Nephron progenitor cell (in vitro differentiated cells): ENCODE measurements at regions not wholly inside any gene's neighbourhood (a gene's known extent, or its start where the extent isn't known, plus 50 kb on each side); places are given as distances from the start of the nearest gene placed in this dataset.

Experiments used
- DNase-seq: peaks from one replicate; pipeline ENCODE4 v3.0.0; 2021
- H3K27ac Mint-ChIP-seq: 2 replicates; pipeline ENCODE4 v1.8.0; 2021; ENCODE audit warnings: mild to moderate bottlenecking, moderate library complexity, mixed read lengths
- H3K27me3 Mint-ChIP-seq: 2 replicates; pipeline ENCODE4 v1.8.0; 2021; ENCODE audit warnings: mild to moderate bottlenecking, low read depth, mixed read lengths; ENCODE audit not compliant: poor library complexity
- H3K36me3 Mint-ChIP-seq: 2 replicates; pipeline ENCODE4 v1.8.0; 2021; ENCODE audit warnings: low read depth, mixed read lengths
- H3K4me1 Mint-ChIP-seq: 2 replicates; pipeline ENCODE4 v1.8.0; 2021; ENCODE audit warnings: mixed read lengths
- H3K4me3 Mint-ChIP-seq: 2 replicates; pipeline ENCODE4 v1.8.0; 2021; ENCODE audit warnings: mild to moderate bottlenecking, moderate library complexity, mixed read lengths
- H3K9me3 Mint-ChIP-seq: 2 replicates; pipeline ENCODE4 v1.8.0; 2021; ENCODE audit warnings: mild to moderate bottlenecking, moderate library complexity, mixed read lengths
- CTCF ChIP-seq: fragments of 200-600 bp; sonication (generic); IDR thresholded peaks from 2 replicates; pipeline ENCODE4 v1.5.0; 2021; ENCODE audit warnings: antibody characterized with exemption

- H3K4me1 Mint-ChIP-seq = no peaks in the 10 kb centered on the region
- no peak overlapping the region for H3K4me3 Mint-ChIP-seq
- no peaks in the 10 kb centered on the region for H3K9me3 Mint-ChIP-seq
- H3K36me3 Mint-ChIP-seq = no peaks in the 10 kb centered on the region
- TF ChIP-seq CTCF = no peak
- DNase-seq = no peak
- peaks cover 23% of the 10 kb centered on the region for H3K27me3 Mint-ChIP-seq
- H3K27ac Mint-ChIP-seq = no peak overlapping the region
These were observed 64.8 kb downstream of the PDCL3 start for GRCh38 chr2:100627330-100628300.

GRCh38 chr2:100628506-100628905 lies 65.7 kb downstream of the PDCL3 start:
- DNase-seq = no peak
- no peak overlapping the region for H3K27ac Mint-ChIP-seq
- no peaks in the 10 kb centered on the region for H3K4me1 Mint-ChIP-seq
- H3K27me3 Mint-ChIP-seq = peaks cover 23% of the 10 kb centered on the region
- no peaks in the 10 kb centered on the region for H3K9me3 Mint-ChIP-seq
- no peak overlapping the region for H3K4me3 Mint-ChIP-seq
- H3K36me3 Mint-ChIP-seq = no peaks in the 10 kb centered on the region
- no peak for TF ChIP-seq CTCF

- Mint-ChIP-seq H3K9me3 (no peaks in the 10 kb centered on the region), H3K27me3 (peaks cover 23% of the 10 kb centered on the region), H3K36me3 (no peaks in the 10 kb centered on the region), H3K4me1 (no peaks in the 10 kb centered on the region), H3K27ac (no peak overlapping the region), H3K4me3 (no peak overlapping the region)
- no peak for TF ChIP-seq CTCF
- no peak for DNase-seq
These were observed 66.5 kb downstream of the PDCL3 start for GRCh38 chr2:100629309-100629708.

GRCh38 chr2:100630473-100630977 lies 67.7 kb downstream of the PDCL3 start:
- peaks cover 23% of the 10 kb centered on the region for H3K27me3 Mint-ChIP-seq
- no peak for TF ChIP-seq CTCF
- H3K9me3 Mint-ChIP-seq = no peaks in the 10 kb centered on the region
- no peak for DNase-seq
- peak overlapping the region; percentile 85 for H3K27ac Mint-ChIP-seq
- H3K36me3 Mint-ChIP-seq = no peaks in the 10 kb centered on the region
- H3K4me3 Mint-ChIP-seq = no peak overlapping the region
- no peaks in the 10 kb centered on the region for H3K4me1 Mint-ChIP-seq

- no peaks in the 10 kb centered on the region for H3K9me3 Mint-ChIP-seq
- DNase-seq = no peak
- TF ChIP-seq CTCF = no peak
These were observed 69.2 kb downstream of the PDCL3 start for GRCh38 chr2:100632037-100632436.

More at GRCh38 chr2:100632037-100632436, 69.2 kb downstream of the PDCL3 start:
- no peaks in the 10 kb centered on the region for H3K4me1 Mint-ChIP-seq
- H3K27ac Mint-ChIP-seq = no peak overlapping the region
- H3K27me3 Mint-ChIP-seq = peaks cover 11% of the 10 kb centered on the region
- H3K36me3 Mint-ChIP-seq = no peaks in the 10 kb centered on the region
- H3K4me3 Mint-ChIP-seq = no peak overlapping the region
